Progenitor cell of endocrine pancreas (in vitro differentiated cells): ENCODE measurements at regions not wholly inside any gene's neighbourhood (a gene's known extent, or its start where the extent isn't known, plus 50 kb on each side); places are given as distances from the start of the nearest gene placed in this dataset.
"Not testable (repeated sequence)": the region's sequence is repeated elsewhere in the genome, so short reads cannot be mapped to it uniquely, and the experiment has no call there.

Experiments
- DNase-seq: peaks from one replicate; pipeline ENCODE4 v3.0.0; 2021; ENCODE audit warnings: low spot score; ENCODE audit not compliant: unreplicated experiment
- H3K27ac Mint-ChIP-seq: 2 replicates; pipeline ENCODE4 v1.8.0; 2021; ENCODE audit warnings: mild to moderate bottlenecking, moderate library complexity, mixed read lengths
- H3K27me3 Mint-ChIP-seq: 2 replicates; pipeline ENCODE4 v1.8.0; 2021; ENCODE audit warnings: mixed read lengths
- H3K36me3 Mint-ChIP-seq: 2 replicates; pipeline ENCODE4 v1.8.0; 2022; ENCODE audit warnings: mixed read lengths; ENCODE audit not compliant: insufficient read depth
- H3K4me1 Mint-ChIP-seq: 2 replicates; pipeline ENCODE4 v1.8.0; 2021; ENCODE audit warnings: low read depth, mixed read lengths
- H3K4me3 Mint-ChIP-seq: 2 replicates; pipeline ENCODE4 v1.8.0; 2021; ENCODE audit warnings: low read depth, mild to moderate bottlenecking, moderate library complexity, mixed read lengths
- H3K9me3 Mint-ChIP-seq: 2 replicates; pipeline ENCODE4 v1.8.0; 2021; ENCODE audit warnings: low read depth, mixed read lengths
- CTCF ChIP-seq: fragments of 200-600 bp; sonication (generic); IDR thresholded peaks from one replicate; pipeline ENCODE4 v1.5.0; 2021; ENCODE audit warnings: antibody characterized with exemption, mild to moderate bottlenecking; ENCODE audit not compliant: unreplicated experiment

- Mint-ChIP-seq H3K27me3 (no peaks in the 10 kb centered on the region), H3K4me3 (no peak overlapping the region), H3K4me1 (peaks cover 3% of the 10 kb centered on the region), H3K36me3 (no peaks in the 10 kb centered on the region), H3K27ac (no peak overlapping the region), H3K9me3 (peaks cover 4% of the 10 kb centered on the region)
- no peak for TF ChIP-seq CTCF
- no peak for DNase-seq
These were observed 60.5 kb downstream of the DSEL start for GRCh38 chr18:67455890-67456501.

GRCh38 chr18:67453901-67454300 is 62.6 kb downstream of the DSEL start:
- Mint-ChIP-seq H3K36me3 (no peaks in the 10 kb centered on the region), H3K27ac (no peak overlapping the region), H3K27me3 (no peaks in the 10 kb centered on the region), H3K4me3 (no peak overlapping the region), H3K9me3 (peaks cover 15% of the 10 kb centered on the region), H3K4me1 (peaks cover 3% of the 10 kb centered on the region)
- TF ChIP-seq CTCF = no peak
- DNase-seq = no peak

- no peaks in the 10 kb centered on the region for H3K36me3 Mint-ChIP-seq
- no peak for TF ChIP-seq CTCF
- no peak overlapping the region for H3K4me3 Mint-ChIP-seq
- peaks cover 3% of the 10 kb centered on the region for H3K4me1 Mint-ChIP-seq
- H3K27me3 Mint-ChIP-seq = no peaks in the 10 kb centered on the region
- H3K9me3 Mint-ChIP-seq = peaks cover 23% of the 10 kb centered on the region
- no peak overlapping the region for H3K27ac Mint-ChIP-seq
- no peak for DNase-seq
These were observed 64.6 kb downstream of the DSEL start for GRCh38 chr18:67451960-67452359.

GRCh38 chr18:67451101-67451500 is 65.4 kb downstream of the DSEL start:
- H3K27ac Mint-ChIP-seq = not testable (repeated sequence)

GRCh38 chr18:67433971-67434370 is 82.5 kb downstream of the DSEL start:
- peaks cover 3% of the 10 kb centered on the region for H3K27me3 Mint-ChIP-seq
- no peak for DNase-seq
- no peaks in the 10 kb centered on the region for H3K36me3 Mint-ChIP-seq
- TF ChIP-seq CTCF = no peak
- H3K4me3 Mint-ChIP-seq = no peak overlapping the region
- peaks cover 5% of the 10 kb centered on the region for H3K4me1 Mint-ChIP-seq
- no peak overlapping the region for H3K27ac Mint-ChIP-seq
- peaks cover 6% of the 10 kb centered on the region for H3K9me3 Mint-ChIP-seq

More at GRCh38 chr18:67451101-67451500, 65.4 kb downstream of the DSEL start:
- H3K36me3 Mint-ChIP-seq, H3K4me1 Mint-ChIP-seq, H3K4me3 Mint-ChIP-seq, H3K27me3 Mint-ChIP-seq, DNase-seq: not testable (repeated sequence)
- peaks cover 24% of the 10 kb centered on the region for H3K9me3 Mint-ChIP-seq

- Mint-ChIP-seq H3K4me1 (peaks cover 5% of the 10 kb centered on the region), H3K4me3 (no peak overlapping the region), H3K36me3 (no peaks in the 10 kb centered on the region), H3K27ac (no peak overlapping the region), H3K27me3 (peaks cover 3% of the 10 kb centered on the region), H3K9me3 (peaks cover 5% of the 10 kb centered on the region)
- no peak for DNase-seq
- TF ChIP-seq CTCF = no peak
These were observed 83.7 kb downstream of the DSEL start for GRCh38 chr18:67432806-67433205.
